Kidney (tissue), 13 donors: ENCODE measurements at regions not wholly inside any gene's neighbourhood (a gene's known extent, or its start where the extent isn't known, plus 50 kb on each side); places are given as distances from the start of the nearest gene placed in this dataset.

Experiments
- DNase-seq, 5 donors: peaks; one replicate each; pipeline ENCODE4 v3.0.0-alpha.2; 2013 to 2020
- FAIRE-seq: peaks from 2 replicates; lab custom pipeline; 2012; peaks lifted over from hg19 to GRCh38; lab: Jason Lieb, UNC
- H3K27ac ChIP-seq, 2 donors: one replicate each; pipeline ENCODE4 v1.7.0; 2013; ENCODE audit warnings: low read depth in 2 of 2, low read length in 2 of 2, inconsistent platforms in 1 of 2
- H3K27me3 ChIP-seq: one replicate; pipeline ENCODE4 v1.7.1; 2013; ENCODE audit warnings: low read length, inconsistent platforms; ENCODE audit not compliant: control insufficient read depth, insufficient read depth
- H3K36me3 ChIP-seq, 3 donors: one replicate each; pipeline versions ENCODE4 v1.7.0 to v1.7.1; 2013; ENCODE audit warnings: low read length in 3 of 3, control low read depth in 1 of 3, inconsistent platforms in 1 of 3; ENCODE audit not compliant: insufficient read depth in 3 of 3, control insufficient read depth in 2 of 3
- H3K4me1 ChIP-seq, 3 donors: one replicate each; pipeline versions ENCODE4 v1.7.0 to v1.7.1; 2013; ENCODE audit warnings: low read length in 3 of 3, inconsistent platforms in 1 of 3, low read depth in 1 of 3; ENCODE audit not compliant: control insufficient read depth in 2 of 3, insufficient read depth in 2 of 3
- H3K4me3 ChIP-seq, 3 donors: one replicate each; pipeline versions ENCODE4 v1.7.0 to v1.8.1; 2013; ENCODE audit warnings: low read length in 3 of 3, control low read depth in 1 of 3, inconsistent platforms in 1 of 3
- H3K9ac ChIP-seq, 3 donors: one replicate each; pipeline versions ENCODE4 v1.7.0 to v1.7.1; 2013; ENCODE audit warnings: low read length in 3 of 3, control low read depth in 1 of 3, inconsistent platforms in 1 of 3
- H3K9me3 ChIP-seq, 3 donors: one replicate each; pipeline versions ENCODE4 v1.7.0 to v1.7.1; 2013; ENCODE audit warnings: low read length in 3 of 3, control low read depth in 1 of 3, inconsistent platforms in 1 of 3; ENCODE audit not compliant: control insufficient read depth in 2 of 3, insufficient read depth in 1 of 3
- intact Hi-C: fragments of 100-400 bp; cut with DNase I; formaldehyde crosslinking; loops from one replicate; pipeline ENCODE4 v1.11.1; 2022
- TF ChIP-seq, protein P1 (sequence below): IDR thresholded peaks from 3 replicates; pipeline ENCODE4 v1.5.1; 2012; ENCODE audit warnings: mild to moderate bottlenecking, moderate library complexity, borderline replicate concordance; ENCODE audit not compliant: insufficient read depth; ENCODE audit errors: extremely low read depth
- donor health status: control.
- donor health status: control.
- donor health status: control.
- donor health status: control.
- donor health status: control.
- donor health status: DM: yes; HTN: yes; CAD: no.
- donor health status: Normal renal cell carcinoma (clear cell type).

DNA sequence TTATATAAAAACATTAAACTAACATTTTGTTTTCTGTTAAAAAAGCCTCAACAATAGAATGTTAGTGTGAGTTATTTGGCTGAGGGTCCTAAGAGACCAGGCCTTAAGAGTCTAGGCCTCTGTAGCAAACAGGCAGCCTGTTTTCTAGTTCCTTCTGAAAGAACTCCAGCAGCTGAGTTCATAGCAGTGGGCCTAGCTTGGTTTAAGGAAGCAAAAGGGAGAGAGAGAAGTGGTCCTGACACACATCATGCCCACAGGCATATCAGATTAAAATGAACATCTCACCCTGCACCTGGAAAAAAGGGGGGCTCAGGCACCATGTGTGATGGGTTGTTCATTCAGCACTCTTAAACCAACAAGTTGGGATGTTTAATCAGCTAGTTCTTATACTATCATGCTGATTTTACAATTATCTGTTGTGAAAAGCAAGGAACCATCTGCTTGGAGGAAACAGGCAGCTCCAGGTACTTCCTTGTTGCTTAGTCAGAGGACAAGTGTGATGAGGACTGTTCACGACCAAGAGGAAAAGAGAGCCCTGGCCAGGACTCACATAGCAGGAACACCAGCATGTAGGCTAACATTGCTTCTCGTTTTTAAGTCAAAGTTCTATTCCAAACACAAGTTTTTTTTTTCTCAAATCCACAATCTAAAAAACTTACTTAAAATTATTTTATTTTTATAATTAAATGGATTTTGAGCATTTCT, 81.3 kb upstream of the FRY start:
- no peaks in the 10 kb centered on the region for H3K27me3 ChIP-seq
- H3K27ac ChIP-seq: no peak overlapping the region
- FAIRE-seq: no peak
- H3K9ac ChIP-seq: no peak overlapping the region
- peaks cover 2 to 5% (median 5%) of the 10 kb centered on the region in 3 donors for H3K4me1 ChIP-seq
- DNase-seq: no peak
- H3K4me3 ChIP-seq: no peak overlapping the region
- intact Hi-C loops: no loop called here
- H3K36me3 ChIP-seq: no peaks in the 10 kb centered on the region
- TF ChIP-seq, protein P1, sequence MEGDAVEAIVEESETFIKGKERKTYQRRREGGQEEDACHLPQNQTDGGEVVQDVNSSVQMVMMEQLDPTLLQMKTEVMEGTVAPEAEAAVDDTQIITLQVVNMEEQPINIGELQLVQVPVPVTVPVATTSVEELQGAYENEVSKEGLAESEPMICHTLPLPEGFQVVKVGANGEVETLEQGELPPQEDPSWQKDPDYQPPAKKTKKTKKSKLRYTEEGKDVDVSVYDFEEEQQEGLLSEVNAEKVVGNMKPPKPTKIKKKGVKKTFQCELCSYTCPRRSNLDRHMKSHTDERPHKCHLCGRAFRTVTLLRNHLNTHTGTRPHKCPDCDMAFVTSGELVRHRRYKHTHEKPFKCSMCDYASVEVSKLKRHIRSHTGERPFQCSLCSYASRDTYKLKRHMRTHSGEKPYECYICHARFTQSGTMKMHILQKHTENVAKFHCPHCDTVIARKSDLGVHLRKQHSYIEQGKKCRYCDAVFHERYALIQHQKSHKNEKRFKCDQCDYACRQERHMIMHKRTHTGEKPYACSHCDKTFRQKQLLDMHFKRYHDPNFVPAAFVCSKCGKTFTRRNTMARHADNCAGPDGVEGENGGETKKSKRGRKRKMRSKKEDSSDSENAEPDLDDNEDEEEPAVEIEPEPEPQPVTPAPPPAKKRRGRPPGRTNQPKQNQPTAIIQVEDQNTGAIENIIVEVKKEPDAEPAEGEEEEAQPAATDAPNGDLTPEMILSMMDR: no peak
- H3K9me3 ChIP-seq: no peaks in the 10 kb centered on the region

DNA sequence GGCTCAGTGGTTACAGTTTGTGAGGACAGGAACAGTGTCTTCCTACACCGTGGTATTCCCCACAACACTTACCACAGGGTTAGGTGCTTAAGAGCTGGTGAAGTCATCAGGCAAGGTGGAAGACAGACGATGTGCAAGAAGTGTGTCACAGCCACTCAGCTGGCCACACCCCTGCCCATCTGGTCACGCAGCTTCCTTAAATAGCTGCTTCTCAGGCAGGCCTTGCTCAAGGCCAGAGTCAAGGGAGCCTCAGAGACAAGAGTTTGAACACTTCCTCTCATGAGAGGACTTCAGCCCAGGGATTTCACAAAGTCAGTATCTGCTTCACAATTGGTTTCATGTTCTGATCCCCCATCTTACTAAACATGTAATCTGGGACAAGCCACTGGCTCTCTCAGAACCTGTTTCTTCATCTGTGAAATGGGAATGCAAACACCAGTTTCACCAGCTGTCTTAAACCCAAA, 80.3 kb upstream of the FRY start:
- intact Hi-C loops: no loop called here
- H3K4me3 ChIP-seq: no peak overlapping the region
- H3K36me3 ChIP-seq: no peaks in the 10 kb centered on the region
- no peaks in the 10 kb centered on the region for H3K27me3 ChIP-seq
- no peaks in the 10 kb centered on the region for H3K9me3 ChIP-seq
- H3K9ac ChIP-seq: no peak overlapping the region
- peak in 1 of 5 donors; percentile 77 for DNase-seq
- peaks cover 2 to 5% (median 5%) of the 10 kb centered on the region in 3 donors for H3K4me1 ChIP-seq
- FAIRE-seq: no peak
- H3K27ac ChIP-seq: no peak overlapping the region
- TF ChIP-seq, protein P1: no peak

DNA sequence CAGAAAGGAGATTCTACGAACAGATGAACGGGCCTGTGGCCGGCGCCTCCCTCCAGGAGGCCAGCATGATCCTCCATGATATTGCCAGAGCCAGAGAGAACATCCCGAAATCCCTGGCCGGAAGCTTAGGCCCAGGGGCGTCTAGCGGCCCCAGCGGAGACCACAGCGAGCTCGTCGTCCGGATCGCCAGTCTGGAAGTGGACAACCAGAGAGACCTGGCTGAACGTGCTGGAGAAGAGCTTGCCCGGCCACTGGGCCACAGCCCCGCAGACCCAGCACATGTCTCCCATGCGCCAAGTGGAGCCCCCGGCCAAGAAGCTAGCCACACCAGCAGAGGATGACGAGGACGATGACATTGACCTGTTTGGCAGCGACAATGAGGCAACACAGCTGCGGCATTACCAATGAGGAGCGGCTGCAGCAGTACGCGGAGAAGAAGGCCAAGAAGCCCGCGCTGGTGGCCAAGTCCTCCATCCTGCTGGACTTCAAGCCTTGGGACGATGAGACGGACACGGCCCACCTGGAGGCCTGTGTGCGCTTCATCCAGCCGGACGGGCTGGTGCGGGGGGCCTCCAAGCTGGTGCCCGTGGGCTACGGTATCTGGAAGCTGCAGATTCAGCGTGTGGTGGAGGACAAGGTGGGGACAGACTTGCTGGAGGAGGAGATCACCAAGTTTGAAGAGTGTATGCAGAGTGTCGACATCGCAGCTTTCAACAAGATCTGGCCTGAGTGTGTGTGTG, 78.8 kb upstream of the FRY start:
- Histone ChIP-seq H3K4me3 (no peak overlapping the region), H3K9me3 (no peaks in the 10 kb centered on the region), H3K27me3 (no peaks in the 10 kb centered on the region), H3K36me3 (no peaks in the 10 kb centered on the region), H3K9ac (no peak overlapping the region), H3K27ac (no peak overlapping the region), H3K4me1 (peaks cover 0 to under 1% (median 0%) of the 10 kb centered on the region in 3 donors)
- peak in 1 of 5 donors; percentile 67 for DNase-seq
- intact Hi-C loops: no loop called here
- FAIRE-seq: no peak
- TF ChIP-seq, protein P1: no peak
